Panc1 (cell line): ENCODE measurements at regions not wholly inside any gene's neighbourhood (a gene's known extent, or its start where the extent isn't known, plus 50 kb on each side); places are given as distances from the start of the nearest gene placed in this dataset.

Source experiments
- ATAC-seq: fragments of 200-7000 bp; cut with Tn5 transposase; 2 replicates; pipeline ENCODE4 v1.9.1; 2020; ENCODE audit warnings: mild to moderate bottlenecking, moderate library complexity
- BruUV-seq: library from RNA; stranded (reverse); fragments of 400-500 nt; replicated peaks from 2 replicates; lab custom pipeline; 2021; lab: Mats Ljungman, UMichigan
- CTCF ChIA-PET: fragments of 300-600 bp; sonication (Branson Sonifier 250); formaldehyde crosslinking; loops from one replicate; lab custom pipeline; 2022; ENCODE audit warnings: antibody characterized with exemption; lab: Charles Lee
- POLR2A ChIA-PET: fragments of 300-600 bp; sonication (Branson Sonifier 250); formaldehyde crosslinking; loops from one replicate; lab custom pipeline; 2022; ENCODE audit warnings: antibody characterized with exemption; lab: Charles Lee
- DNase-seq: peaks from one replicate; pipeline ENCODE4 v3.0.0-alpha.2; 2010; ENCODE audit warnings: low read depth, low spot score
- H3K27ac ChIP-seq: 2 replicates; pipeline ENCODE4 v1.5.1; 2011; ENCODE audit warnings: mild to moderate bottlenecking, low read length, inconsistent platforms
- H3K27me3 ChIP-seq: fragments of 200-500 bp; sonication (Bioruptor generic); 2 replicates; pipeline ENCODE4 v1.6.0; 2014; ENCODE audit warnings: low read length, inconsistent platforms; ENCODE audit not compliant: control insufficient read depth, insufficient read depth
- H3K36me3 ChIP-seq: fragments of 200-500 bp; sonication (Bioruptor generic); 2 replicates; pipeline ENCODE4 v1.5.1; 2014; ENCODE audit warnings: inconsistent platforms, mild to moderate bottlenecking, low read length, moderate library complexity; ENCODE audit not compliant: control insufficient read depth, insufficient read depth
- H3K4me1 ChIP-seq: 2 replicates; pipeline ENCODE4 v1.5.1; 2011; ENCODE audit warnings: inconsistent platforms, mild to moderate bottlenecking, low read length, moderate library complexity; ENCODE audit not compliant: control insufficient read depth, insufficient read depth
- H3K4me3 ChIP-seq, 2 experiments: 2 replicates each; pipeline ENCODE4 v1.5.1; 2011 to 2012; ENCODE audit warnings: low read depth in 2 of 2, low read length in 2 of 2, mild to moderate bottlenecking in 2 of 2, inconsistent platforms in 1 of 2, moderate library complexity in 1 of 2
- H3K9me3 ChIP-seq: fragments of 200-500 bp; sonication (Bioruptor generic); 2 replicates; pipeline ENCODE4 v1.5.1; 2014; ENCODE audit warnings: low read depth, mild to moderate bottlenecking, inconsistent platforms, low read length, moderate library complexity; ENCODE audit not compliant: control insufficient read depth, insufficient read depth
- POLR2AphosphoS5 ChIP-seq: IDR thresholded peaks from 2 replicates; pipeline ENCODE4 v1.6.1; 2012; ENCODE audit warnings: mild to moderate bottlenecking, low read depth, low read length, moderate library complexity
- SIN3A ChIP-seq: IDR thresholded peaks from 2 replicates; pipeline ENCODE4 v1.6.1; 2012; ENCODE audit warnings: low read depth, mild to moderate bottlenecking, low read length, moderate library complexity, borderline replicate concordance; ENCODE audit not compliant: insufficient read depth
- TCF7L2 ChIP-seq: IDR thresholded peaks from 2 replicates; pipeline ENCODE4 v1.6.1; 2011; ENCODE audit warnings: mild to moderate bottlenecking, low read depth, low read length, inconsistent platforms
- in situ Hi-C: cut with HindIII; loops from 2 replicates; pipeline ENCODE4 v1.10.0; 2016; ENCODE audit warnings: low sequenced_read_pairs, low pct_unique_long_range_greater_than_20kb
- intact Hi-C: fragments of 100-400 bp; cut with micrococcal nuclease; formaldehyde crosslinking; loops from one replicate; pipeline ENCODE4 v1.10.0; 2022; ENCODE audit not compliant: unreplicated experiment
- TF ChIP-seq, protein P1 (sequence below): fragments of 450-650 bp; IDR thresholded peaks from 2 replicates; pipeline ENCODE4 v1.5.1; 2017; ENCODE audit warnings: mild to moderate bottlenecking
- TF ChIP-seq, protein P2 (sequence below), 2 experiments: IDR thresholded peaks; 2 replicates each; pipeline ENCODE4 v1.6.1; 2011 to 2012; ENCODE audit warnings: low read depth in 2 of 2, control low read depth in 1 of 2, low read length in 1 of 2, mild to moderate bottlenecking in 1 of 2, moderate library complexity in 1 of 2; ENCODE audit not compliant: insufficient read depth in 1 of 2

DNA sequence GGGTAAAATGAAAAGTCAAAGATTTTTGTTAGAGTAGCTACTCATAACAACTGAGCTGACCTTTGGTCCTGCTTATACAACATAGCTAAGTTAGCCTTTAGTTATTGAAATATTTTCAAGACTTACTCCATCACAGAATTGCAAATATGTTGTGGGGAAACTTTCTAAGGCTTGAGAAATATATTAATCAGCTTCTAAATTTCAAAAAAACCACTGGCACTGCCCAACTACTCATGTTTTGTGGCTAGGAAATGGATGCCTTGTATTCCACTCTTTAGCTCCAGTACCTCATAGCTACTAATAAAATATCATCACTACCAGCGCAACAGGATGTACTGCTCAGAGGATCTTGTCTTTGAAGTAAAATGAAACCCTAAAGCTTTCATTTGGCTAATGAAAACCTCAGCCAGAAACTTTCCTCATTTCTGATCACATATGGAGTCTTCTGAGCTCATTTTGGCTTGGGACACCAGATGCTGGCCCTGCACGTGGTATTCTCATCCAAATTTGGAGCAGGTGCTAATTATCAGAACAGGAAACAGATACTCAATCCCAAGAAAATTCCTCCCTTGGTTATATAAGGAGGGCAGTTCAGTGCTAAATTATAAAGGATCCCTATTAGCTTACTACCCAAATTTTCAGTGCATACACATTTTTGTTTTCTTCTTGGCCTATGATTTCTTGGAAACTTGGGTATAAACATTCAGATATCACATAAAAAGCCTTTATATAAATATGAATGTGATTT lies 690.7 kb downstream of the ADGRL2 start:
- H3K4me1 ChIP-seq, result no peaks in the 10 kb centered on the region
- intact Hi-C loops, result no loop called here
- in situ Hi-C loops, result no loop called here
- TF ChIP-seq, protein P1, sequence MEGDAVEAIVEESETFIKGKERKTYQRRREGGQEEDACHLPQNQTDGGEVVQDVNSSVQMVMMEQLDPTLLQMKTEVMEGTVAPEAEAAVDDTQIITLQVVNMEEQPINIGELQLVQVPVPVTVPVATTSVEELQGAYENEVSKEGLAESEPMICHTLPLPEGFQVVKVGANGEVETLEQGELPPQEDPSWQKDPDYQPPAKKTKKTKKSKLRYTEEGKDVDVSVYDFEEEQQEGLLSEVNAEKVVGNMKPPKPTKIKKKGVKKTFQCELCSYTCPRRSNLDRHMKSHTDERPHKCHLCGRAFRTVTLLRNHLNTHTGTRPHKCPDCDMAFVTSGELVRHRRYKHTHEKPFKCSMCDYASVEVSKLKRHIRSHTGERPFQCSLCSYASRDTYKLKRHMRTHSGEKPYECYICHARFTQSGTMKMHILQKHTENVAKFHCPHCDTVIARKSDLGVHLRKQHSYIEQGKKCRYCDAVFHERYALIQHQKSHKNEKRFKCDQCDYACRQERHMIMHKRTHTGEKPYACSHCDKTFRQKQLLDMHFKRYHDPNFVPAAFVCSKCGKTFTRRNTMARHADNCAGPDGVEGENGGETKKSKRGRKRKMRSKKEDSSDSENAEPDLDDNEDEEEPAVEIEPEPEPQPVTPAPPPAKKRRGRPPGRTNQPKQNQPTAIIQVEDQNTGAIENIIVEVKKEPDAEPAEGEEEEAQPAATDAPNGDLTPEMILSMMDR, result no peak
- TF ChIP-seq POLR2AphosphoS5, result no peak
- TF ChIP-seq SIN3A, result no peak
- no peak for TF ChIP-seq TCF7L2
- TF ChIP-seq, protein P2, sequence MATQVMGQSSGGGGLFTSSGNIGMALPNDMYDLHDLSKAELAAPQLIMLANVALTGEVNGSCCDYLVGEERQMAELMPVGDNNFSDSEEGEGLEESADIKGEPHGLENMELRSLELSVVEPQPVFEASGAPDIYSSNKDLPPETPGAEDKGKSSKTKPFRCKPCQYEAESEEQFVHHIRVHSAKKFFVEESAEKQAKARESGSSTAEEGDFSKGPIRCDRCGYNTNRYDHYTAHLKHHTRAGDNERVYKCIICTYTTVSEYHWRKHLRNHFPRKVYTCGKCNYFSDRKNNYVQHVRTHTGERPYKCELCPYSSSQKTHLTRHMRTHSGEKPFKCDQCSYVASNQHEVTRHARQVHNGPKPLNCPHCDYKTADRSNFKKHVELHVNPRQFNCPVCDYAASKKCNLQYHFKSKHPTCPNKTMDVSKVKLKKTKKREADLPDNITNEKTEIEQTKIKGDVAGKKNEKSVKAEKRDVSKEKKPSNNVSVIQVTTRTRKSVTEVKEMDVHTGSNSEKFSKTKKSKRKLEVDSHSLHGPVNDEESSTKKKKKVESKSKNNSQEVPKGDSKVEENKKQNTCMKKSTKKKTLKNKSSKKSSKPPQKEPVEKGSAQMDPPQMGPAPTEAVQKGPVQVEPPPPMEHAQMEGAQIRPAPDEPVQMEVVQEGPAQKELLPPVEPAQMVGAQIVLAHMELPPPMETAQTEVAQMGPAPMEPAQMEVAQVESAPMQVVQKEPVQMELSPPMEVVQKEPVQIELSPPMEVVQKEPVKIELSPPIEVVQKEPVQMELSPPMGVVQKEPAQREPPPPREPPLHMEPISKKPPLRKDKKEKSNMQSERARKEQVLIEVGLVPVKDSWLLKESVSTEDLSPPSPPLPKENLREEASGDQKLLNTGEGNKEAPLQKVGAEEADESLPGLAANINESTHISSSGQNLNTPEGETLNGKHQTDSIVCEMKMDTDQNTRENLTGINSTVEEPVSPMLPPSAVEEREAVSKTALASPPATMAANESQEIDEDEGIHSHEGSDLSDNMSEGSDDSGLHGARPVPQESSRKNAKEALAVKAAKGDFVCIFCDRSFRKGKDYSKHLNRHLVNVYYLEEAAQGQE (IDR thresholded peaks at IDR 0.05; ENCODE audit: insufficient read depth in 1 of 2, low read depth in 2 of 2, low read length in 1 of 2), result no peak
- no peaks in the 10 kb centered on the region for H3K27me3 ChIP-seq
- no peak overlapping the region for H3K27ac ChIP-seq
- no peak overlapping the region for H3K4me3 ChIP-seq
- no TSS peak for BruUV-seq
- no peak for ATAC-seq
- no peaks in the 10 kb centered on the region for H3K9me3 ChIP-seq
- no peak for DNase-seq
- ChIA-PET POLR2A (no interaction called here), CTCF (no interaction called here)
- no peaks in the 10 kb centered on the region for H3K36me3 ChIP-seq

DNA sequence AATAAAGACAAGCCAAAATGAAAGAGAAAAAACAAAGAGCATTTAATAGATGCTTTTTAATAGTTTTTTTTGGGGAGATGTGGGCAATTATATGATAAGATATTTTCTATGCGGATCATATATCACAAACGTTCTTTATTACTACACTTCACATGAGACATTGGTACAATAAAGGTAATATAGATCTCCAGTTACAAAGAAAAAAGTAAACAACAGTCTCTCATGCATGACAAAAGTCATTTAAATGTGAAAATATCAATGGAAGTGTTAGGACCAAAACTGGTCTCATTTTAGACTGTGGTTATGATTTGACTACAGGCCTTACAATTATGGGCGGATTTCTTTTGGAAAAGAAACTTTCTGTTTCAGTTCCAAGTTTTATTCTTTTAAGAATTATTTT lies 687.0 kb downstream of the ADGRL2 start:
- no peak for TF ChIP-seq SIN3A
- TF ChIP-seq POLR2AphosphoS5, result no peak
- intact Hi-C loops, result no loop called here
- no TSS peak for BruUV-seq
- in situ Hi-C loops, result no loop called here
- no peaks in the 10 kb centered on the region for H3K4me1 ChIP-seq
- ATAC-seq (no peak), DNase-seq (no peak)
- no peaks in the 10 kb centered on the region for H3K9me3 ChIP-seq
- no peaks in the 10 kb centered on the region for H3K27me3 ChIP-seq
- ChIA-PET POLR2A (no interaction called here), CTCF (no interaction called here)
- no peak overlapping the region for H3K4me3 ChIP-seq
- no peak overlapping the region for H3K27ac ChIP-seq
- no peaks in the 10 kb centered on the region for H3K36me3 ChIP-seq

DNA sequence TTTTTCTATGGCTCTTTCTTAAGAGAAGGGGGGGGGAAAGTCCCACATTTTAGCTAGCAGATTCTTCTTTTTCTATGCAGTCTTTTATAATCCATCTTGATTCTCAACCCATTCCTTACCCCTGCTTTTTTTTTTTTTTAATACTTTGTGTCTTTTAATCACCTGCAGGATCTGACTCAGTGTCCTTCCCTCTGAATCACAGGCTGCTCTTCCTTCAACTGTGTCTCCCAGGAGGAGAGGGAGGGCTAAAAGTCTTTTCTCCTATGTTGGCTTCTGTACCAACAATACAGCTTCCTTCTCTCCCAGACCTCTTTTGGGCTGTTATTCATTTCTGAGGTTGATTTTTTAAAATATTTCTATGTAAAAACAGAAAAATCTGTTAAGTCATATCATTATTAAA lies 686.2 kb downstream of the ADGRL2 start:
- intact Hi-C loops, result no loop called here
- DNase-seq, result no peak
- CTCF ChIA-PET, result no interaction called here
- Histone ChIP-seq H3K27me3 (no peaks in the 10 kb centered on the region), H3K4me1 (no peaks in the 10 kb centered on the region), H3K4me3 (no peak overlapping the region), H3K27ac (no peak overlapping the region), H3K9me3 (no peaks in the 10 kb centered on the region), H3K36me3 (no peaks in the 10 kb centered on the region)
- no peak for ATAC-seq
- POLR2A ChIA-PET, result no interaction called here
- no peak for TF ChIP-seq TCF7L2
- TF ChIP-seq, protein P1, result no peak
- TF ChIP-seq, protein P2 (IDR thresholded peaks at IDR 0.05; ENCODE audit: insufficient read depth in 1 of 2, low read depth in 2 of 2, low read length in 1 of 2), result no peak
- no peak for TF ChIP-seq POLR2AphosphoS5
- TF ChIP-seq SIN3A, result no peak
- in situ Hi-C loops, result no loop called here
- no TSS peak for BruUV-seq
